MM.1S (cell line): ENCODE measurements at regions not wholly inside any gene's neighbourhood (a gene's known extent, or its start where the extent isn't known, plus 50 kb on each side); places are given as distances from the start of the nearest gene placed in this dataset.

Source experiments
- DNase-seq: peaks from one replicate; pipeline ENCODE4 v3.0.0-alpha.2; 2015
- H2AFZ ChIP-seq: fragments of 300-600 bp; sonication (generic); 2 replicates; pipeline ENCODE4 v1.6.0; 2016; ENCODE audit warnings: antibody characterized with exemption, low read length
- H3F3A ChIP-seq: fragments of 300-600 bp; sonication (generic); 2 replicates; pipeline ENCODE4 v1.6.1; 2016; ENCODE audit warnings: mild to moderate bottlenecking, antibody characterized with exemption, low read length, moderate library complexity, mixed read lengths; ENCODE audit not compliant: insufficient read depth
- H3K27ac ChIP-seq: fragments of 300-600 bp; sonication (generic); 2 replicates; pipeline ENCODE4 v1.5.1; 2016; ENCODE audit warnings: mild to moderate bottlenecking, low read length
- H3K27me3 ChIP-seq: fragments of 300-600 bp; sonication (generic); replicated peaks from 2 replicates; pipeline ENCODE4 v1.6.0; 2016; ENCODE audit warnings: low read length; ENCODE audit not compliant: insufficient read depth
- H3K36me3 ChIP-seq: fragments of 300-600 bp; sonication (generic); replicated peaks from 2 replicates; pipeline ENCODE4 v1.6.1; 2016; ENCODE audit warnings: mild to moderate bottlenecking, low read length, mixed read lengths; ENCODE audit not compliant: insufficient read depth
- H3K4me1 ChIP-seq: fragments of 300-600 bp; sonication (generic); 2 replicates; pipeline ENCODE4 v1.6.1; 2016; ENCODE audit warnings: low read length, mixed read lengths
- H3K4me2 ChIP-seq: fragments of 300-600 bp; sonication (generic); 2 replicates; pipeline ENCODE4 v1.6.0; 2016; ENCODE audit warnings: low read depth, low read length
- H3K4me3 ChIP-seq: fragments of 300-600 bp; sonication (generic); 2 replicates; pipeline ENCODE4 v1.5.1; 2016; ENCODE audit warnings: low read length, mixed read lengths
- H3K79me2 ChIP-seq: fragments of 300-600 bp; sonication (generic); 2 replicates; pipeline ENCODE4 v1.6.1; 2016; ENCODE audit warnings: mixed run types, low read length, mixed read lengths
- H3K9ac ChIP-seq: fragments of 300-600 bp; sonication (generic); 2 replicates; pipeline ENCODE4 v1.6.1; 2016; ENCODE audit warnings: low read length, mixed read lengths
- H3K9me2 ChIP-seq: fragments of 300-600 bp; sonication (generic); replicated peaks from 2 replicates; pipeline ENCODE4 v1.6.1; 2016; ENCODE audit warnings: mild to moderate bottlenecking, low read length, mixed read lengths; ENCODE audit not compliant: insufficient read depth
- H3K9me3 ChIP-seq: fragments of 300-600 bp; sonication (generic); replicated peaks from 2 replicates; pipeline ENCODE4 v1.6.1; 2016; ENCODE audit warnings: mild to moderate bottlenecking, low read length, mixed read lengths; ENCODE audit not compliant: insufficient read depth
- H4K20me1 ChIP-seq: fragments of 300-600 bp; sonication (generic); 2 replicates; pipeline ENCODE4 v1.6.1; 2016; ENCODE audit warnings: mild to moderate bottlenecking, low read length, moderate library complexity, mixed read lengths; ENCODE audit not compliant: insufficient read depth
- EZH2 ChIP-seq: fragments of 300-600 bp; sonication (generic); optimal IDR thresholded peaks from 2 replicates; pipeline ENCODE3; 2017; ENCODE audit warnings: low read depth, mild to moderate bottlenecking, antibody characterized with exemption, low read length, mixed read lengths
- EZH2phosphoT487 ChIP-seq: fragments of 300-600 bp; sonication (generic); IDR thresholded peaks from 2 replicates; pipeline ENCODE4 v1.6.1; 2018; ENCODE audit warnings: antibody characterized with exemption, low read length
- TF ChIP-seq, protein P1 (sequence below): fragments of 300-600 bp; sonication (generic); IDR thresholded peaks from 2 replicates; pipeline ENCODE4 v1.5.1; 2016; ENCODE audit warnings: antibody characterized with exemption, low read length, mixed read lengths

DNA sequence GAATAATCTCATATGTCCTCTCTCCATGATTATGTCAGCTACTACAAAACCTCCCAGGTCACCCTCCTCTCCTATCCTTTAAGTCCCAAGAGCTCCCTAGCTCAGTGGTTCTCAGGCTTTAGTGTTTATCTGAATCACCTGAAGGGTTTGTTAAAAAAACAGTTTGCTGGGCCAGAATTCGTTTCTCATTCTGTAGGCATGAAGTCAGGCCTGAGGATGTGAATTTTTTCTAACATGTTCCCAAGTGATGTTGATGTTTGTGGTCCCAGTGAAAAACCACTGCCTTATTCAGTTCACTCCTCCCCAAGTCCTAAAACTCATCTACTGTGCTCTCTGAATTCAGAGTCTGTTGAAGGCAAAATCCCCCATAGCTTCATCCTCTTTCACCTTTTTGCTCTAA is 241.4 kb downstream of the ETNK1 start:
- TF ChIP-seq EZH2 (no peak), EZH2phosphoT487 (no peak)
- TF ChIP-seq, protein P1, sequence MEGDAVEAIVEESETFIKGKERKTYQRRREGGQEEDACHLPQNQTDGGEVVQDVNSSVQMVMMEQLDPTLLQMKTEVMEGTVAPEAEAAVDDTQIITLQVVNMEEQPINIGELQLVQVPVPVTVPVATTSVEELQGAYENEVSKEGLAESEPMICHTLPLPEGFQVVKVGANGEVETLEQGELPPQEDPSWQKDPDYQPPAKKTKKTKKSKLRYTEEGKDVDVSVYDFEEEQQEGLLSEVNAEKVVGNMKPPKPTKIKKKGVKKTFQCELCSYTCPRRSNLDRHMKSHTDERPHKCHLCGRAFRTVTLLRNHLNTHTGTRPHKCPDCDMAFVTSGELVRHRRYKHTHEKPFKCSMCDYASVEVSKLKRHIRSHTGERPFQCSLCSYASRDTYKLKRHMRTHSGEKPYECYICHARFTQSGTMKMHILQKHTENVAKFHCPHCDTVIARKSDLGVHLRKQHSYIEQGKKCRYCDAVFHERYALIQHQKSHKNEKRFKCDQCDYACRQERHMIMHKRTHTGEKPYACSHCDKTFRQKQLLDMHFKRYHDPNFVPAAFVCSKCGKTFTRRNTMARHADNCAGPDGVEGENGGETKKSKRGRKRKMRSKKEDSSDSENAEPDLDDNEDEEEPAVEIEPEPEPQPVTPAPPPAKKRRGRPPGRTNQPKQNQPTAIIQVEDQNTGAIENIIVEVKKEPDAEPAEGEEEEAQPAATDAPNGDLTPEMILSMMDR, result no peak
- Histone ChIP-seq H3K4me2 (no peak overlapping the region), H3K9ac (no peak overlapping the region), H3K36me3 (no peaks in the 10 kb centered on the region), H3F3A (no peaks in the 10 kb centered on the region), H3K4me1 (no peaks in the 10 kb centered on the region), H3K4me3 (no peak overlapping the region), H3K79me2 (no peaks in the 10 kb centered on the region), H2AFZ (no peak overlapping the region), H3K9me3 (no peaks in the 10 kb centered on the region), H4K20me1 (no peaks in the 10 kb centered on the region), H3K9me2 (no peaks in the 10 kb centered on the region), H3K27ac (no peak overlapping the region), H3K27me3 (no peaks in the 10 kb centered on the region)
- no peak for DNase-seq

DNA sequence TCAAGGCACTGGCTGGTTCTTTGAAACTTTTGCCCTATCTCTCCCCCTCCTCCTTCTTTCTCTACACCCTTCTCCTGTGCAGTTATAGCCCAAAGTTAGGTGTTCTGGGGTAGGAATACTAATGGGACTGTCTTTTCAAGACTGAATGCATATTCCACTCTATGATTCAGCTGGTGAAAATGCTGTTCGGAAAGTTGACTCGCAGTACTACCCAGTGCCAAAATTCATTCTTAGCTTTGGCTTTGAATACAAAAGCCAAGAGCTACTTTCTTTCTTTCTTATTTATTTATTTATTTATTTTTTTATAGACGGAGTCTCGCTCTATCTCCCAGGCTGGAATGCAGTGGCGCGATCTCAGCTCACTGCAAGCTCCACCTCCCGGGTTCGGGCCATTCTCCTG is 249.2 kb downstream of the ETNK1 start:
- Histone ChIP-seq H3K4me3 (no peak overlapping the region), H3K9ac (no peak overlapping the region), H2AFZ (no peak overlapping the region), H3K9me2 (no peaks in the 10 kb centered on the region), H3K4me2 (no peak overlapping the region), H3K9me3 (no peaks in the 10 kb centered on the region), H3K27ac (no peak overlapping the region), H3K79me2 (no peaks in the 10 kb centered on the region), H4K20me1 (no peaks in the 10 kb centered on the region), H3K27me3 (no peaks in the 10 kb centered on the region), H3F3A (no peaks in the 10 kb centered on the region), H3K4me1 (no peaks in the 10 kb centered on the region), H3K36me3 (no peaks in the 10 kb centered on the region)
- TF ChIP-seq, protein P1, result no peak
- TF ChIP-seq EZH2phosphoT487, result no peak
- TF ChIP-seq EZH2, result no peak
- no peak for DNase-seq

DNA sequence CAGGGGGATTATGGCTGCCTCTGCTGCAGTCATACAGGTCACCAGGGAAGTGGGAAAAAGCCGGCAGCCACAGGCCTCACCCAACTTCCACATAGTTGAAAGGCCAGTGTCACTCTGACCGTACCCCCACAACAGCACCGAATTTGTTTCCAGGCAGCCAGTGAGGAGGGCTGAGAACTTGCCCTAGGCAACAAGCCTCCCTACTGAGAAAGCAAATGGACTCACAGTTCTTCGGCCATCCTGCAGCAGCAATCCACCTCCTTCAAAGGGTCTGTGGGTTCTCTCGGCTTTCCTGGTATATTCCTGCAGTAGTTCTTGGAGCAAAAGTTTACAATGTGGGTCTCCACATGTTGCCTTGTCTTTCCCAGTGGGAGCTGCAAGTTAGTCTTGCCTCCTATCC is 251.3 kb downstream of the ETNK1 start:
- H3K4me1 ChIP-seq, result no peaks in the 10 kb centered on the region
- H3K9ac ChIP-seq, result no peak overlapping the region
- no peaks in the 10 kb centered on the region for H4K20me1 ChIP-seq
- no peak overlapping the region for H3K27ac ChIP-seq
- H3K9me3 ChIP-seq, result no peaks in the 10 kb centered on the region
- H3K9me2 ChIP-seq, result no peaks in the 10 kb centered on the region
- H3K27me3 ChIP-seq, result no peaks in the 10 kb centered on the region
- H3K4me2 ChIP-seq, result no peak overlapping the region
- TF ChIP-seq, protein P1, result no peak
- TF ChIP-seq EZH2, result no peak
- no peak for TF ChIP-seq EZH2phosphoT487
- H3F3A ChIP-seq, result no peaks in the 10 kb centered on the region
- no peak overlapping the region for H2AFZ ChIP-seq
- no peak overlapping the region for H3K4me3 ChIP-seq
- no peaks in the 10 kb centered on the region for H3K79me2 ChIP-seq
- H3K36me3 ChIP-seq, result no peaks in the 10 kb centered on the region
- no peak for DNase-seq
